Upper lobe of right lung (tissue), 1 donor: ENCODE measurements at regions not wholly inside any gene's neighbourhood (a gene's known extent, or its start where the extent isn't known, plus 50 kb on each side); places are given as distances from the start of the nearest gene placed in this dataset.

ENCODE experiments used
- ATAC-seq: fragments of 200-7000 bp; cut with Tn5 transposase; one replicate; pipeline ENCODE4 v1.9.1; 2020; ENCODE audit warnings: mild to moderate bottlenecking, moderate library complexity
- DNase-seq: peaks from one replicate; pipeline ENCODE4 v3.0.0-alpha.2; 2020
- H3K27ac ChIP-seq: fragments of 200-600 bp; one replicate; pipeline ENCODE4 v1.8.0; 2022
- H3K27me3 ChIP-seq: fragments of 200-600 bp; one replicate; pipeline ENCODE4 v1.8.0; 2022; ENCODE audit warnings: mild to moderate bottlenecking
- H3K36me3 ChIP-seq: fragments of 200-600 bp; one replicate; pipeline ENCODE4 v1.8.0; 2022
- H3K4me1 ChIP-seq: fragments of 200-600 bp; one replicate; pipeline ENCODE4 v1.8.0; 2022
- H3K4me3 ChIP-seq: fragments of 200-600 bp; one replicate; pipeline ENCODE4 v1.8.0; 2022; ENCODE audit warnings: mild to moderate bottlenecking
- H3K9me3 ChIP-seq: fragments of 200-600 bp; one replicate; pipeline ENCODE4 v1.8.0; 2022
- intact Hi-C: fragments of 100-400 bp; cut with DNase I; formaldehyde crosslinking; loops from one replicate; pipeline ENCODE4 v1.11.0; 2022
- TF ChIP-seq, protein P1 (sequence below): fragments of 200-600 bp; IDR thresholded peaks from one replicate; pipeline ENCODE4 v1.8.0; 2022; ENCODE audit warnings: antibody characterized with exemption
- donor health status: DM: no; HTN: yes; CAD: no; lungs with severe emphysema.

DNA sequence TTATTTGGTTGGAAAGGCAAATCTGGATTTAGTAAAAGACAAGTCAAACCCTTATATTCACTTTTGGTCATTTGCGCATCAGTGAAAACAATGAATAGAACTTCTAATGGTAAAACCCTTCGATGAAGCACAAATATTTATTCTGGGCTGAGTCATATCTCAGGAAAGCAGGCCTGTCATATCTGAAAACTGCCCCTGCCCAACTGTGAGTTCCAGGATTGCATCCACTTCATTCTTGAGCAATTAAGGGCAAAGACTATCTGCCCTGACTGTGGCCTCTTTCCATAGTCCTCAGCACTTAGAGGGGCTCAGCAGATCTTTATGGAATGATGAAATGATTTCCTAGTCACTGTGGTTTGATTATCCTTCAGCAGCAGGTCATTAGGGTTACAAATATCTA, 795.2 kb upstream of the ID2 start:
- no peaks in the 10 kb centered on the region for H3K36me3 ChIP-seq
- H3K4me3 ChIP-seq: no peak overlapping the region
- no peaks in the 10 kb centered on the region for H3K9me3 ChIP-seq
- TF ChIP-seq, protein P1, sequence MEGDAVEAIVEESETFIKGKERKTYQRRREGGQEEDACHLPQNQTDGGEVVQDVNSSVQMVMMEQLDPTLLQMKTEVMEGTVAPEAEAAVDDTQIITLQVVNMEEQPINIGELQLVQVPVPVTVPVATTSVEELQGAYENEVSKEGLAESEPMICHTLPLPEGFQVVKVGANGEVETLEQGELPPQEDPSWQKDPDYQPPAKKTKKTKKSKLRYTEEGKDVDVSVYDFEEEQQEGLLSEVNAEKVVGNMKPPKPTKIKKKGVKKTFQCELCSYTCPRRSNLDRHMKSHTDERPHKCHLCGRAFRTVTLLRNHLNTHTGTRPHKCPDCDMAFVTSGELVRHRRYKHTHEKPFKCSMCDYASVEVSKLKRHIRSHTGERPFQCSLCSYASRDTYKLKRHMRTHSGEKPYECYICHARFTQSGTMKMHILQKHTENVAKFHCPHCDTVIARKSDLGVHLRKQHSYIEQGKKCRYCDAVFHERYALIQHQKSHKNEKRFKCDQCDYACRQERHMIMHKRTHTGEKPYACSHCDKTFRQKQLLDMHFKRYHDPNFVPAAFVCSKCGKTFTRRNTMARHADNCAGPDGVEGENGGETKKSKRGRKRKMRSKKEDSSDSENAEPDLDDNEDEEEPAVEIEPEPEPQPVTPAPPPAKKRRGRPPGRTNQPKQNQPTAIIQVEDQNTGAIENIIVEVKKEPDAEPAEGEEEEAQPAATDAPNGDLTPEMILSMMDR: no peak
- no peaks in the 10 kb centered on the region for H3K4me1 ChIP-seq
- DNase-seq: no peak
- no peaks in the 10 kb centered on the region for H3K27me3 ChIP-seq
- no peak for ATAC-seq
- intact Hi-C loops: no loop called here
- no peak overlapping the region for H3K27ac ChIP-seq

DNA sequence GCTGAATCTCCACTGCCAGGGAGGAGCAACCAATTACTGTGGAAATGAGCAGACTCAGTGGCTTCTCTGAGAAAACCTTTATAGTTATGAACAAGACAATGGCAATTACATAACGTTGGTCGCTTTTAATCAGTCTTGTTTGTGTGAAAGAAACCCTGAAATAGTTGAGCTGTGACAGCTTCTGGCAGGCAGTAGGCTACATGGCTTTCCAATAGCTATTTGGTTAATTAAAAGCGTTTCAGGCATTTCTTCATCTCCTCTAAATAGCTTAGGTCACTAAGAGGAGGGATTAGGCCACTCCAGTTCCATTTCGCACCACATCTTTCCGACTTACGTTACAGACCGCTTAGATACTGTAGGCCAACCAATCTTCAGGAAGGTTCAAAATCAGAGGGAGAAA, 794.4 kb upstream of the ID2 start:
- Histone ChIP-seq H3K27me3 (no peaks in the 10 kb centered on the region), H3K9me3 (no peaks in the 10 kb centered on the region), H3K4me3 (no peak overlapping the region), H3K27ac (no peak overlapping the region), H3K36me3 (no peaks in the 10 kb centered on the region), H3K4me1 (no peaks in the 10 kb centered on the region)
- intact Hi-C loops: no loop called here
- ATAC-seq (no peak), DNase-seq (no peak)
- TF ChIP-seq, protein P1: no peak

DNA sequence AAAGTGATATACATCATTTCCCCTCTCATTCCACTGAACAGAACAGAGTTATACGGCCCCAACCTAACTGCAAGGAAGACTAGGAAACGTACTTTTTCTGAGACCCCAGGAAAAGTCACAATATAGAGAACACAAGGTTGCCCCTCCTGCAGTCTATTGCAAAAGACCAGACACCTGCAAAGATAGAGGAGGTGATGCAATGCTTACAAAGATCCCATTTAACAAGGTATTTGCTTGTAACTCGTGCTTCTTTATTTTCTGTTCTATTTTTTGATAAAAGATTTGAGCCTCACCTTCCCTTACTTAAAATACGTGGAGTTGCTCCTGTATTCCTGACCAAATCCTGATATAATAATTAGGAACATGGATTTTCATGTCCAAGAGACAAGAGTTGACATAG, 793.0 kb upstream of the ID2 start:
- H3K4me1 ChIP-seq: no peaks in the 10 kb centered on the region
- TF ChIP-seq, protein P1: no peak
- no peak overlapping the region for H3K4me3 ChIP-seq
- H3K27ac ChIP-seq: no peak overlapping the region
- no peaks in the 10 kb centered on the region for H3K9me3 ChIP-seq
- ATAC-seq (no peak), DNase-seq (no peak)
- H3K36me3 ChIP-seq: no peaks in the 10 kb centered on the region
- intact Hi-C loops: no loop called here
- no peaks in the 10 kb centered on the region for H3K27me3 ChIP-seq

DNA sequence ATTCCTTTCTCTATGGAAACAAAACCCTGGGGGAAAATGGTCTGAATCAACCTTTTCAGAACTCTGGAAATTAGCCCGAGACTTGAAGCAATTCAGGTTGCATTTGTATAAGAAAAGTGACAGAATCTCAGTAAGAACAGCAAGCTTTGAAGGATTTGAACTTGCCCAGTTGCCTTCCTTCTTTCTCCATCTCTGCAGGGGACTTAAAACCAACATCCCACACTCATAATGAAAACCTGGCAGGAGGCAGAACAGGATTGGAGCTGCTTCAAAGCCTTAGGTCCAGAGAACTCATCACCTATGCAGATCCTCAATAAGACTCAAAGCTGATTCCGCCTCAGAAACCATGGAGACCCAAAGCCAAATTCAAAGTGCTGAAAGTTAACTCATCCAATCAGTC, 790.5 kb upstream of the ID2 start:
- no peaks in the 10 kb centered on the region for H3K36me3 ChIP-seq
- intact Hi-C loops: no loop called here
- H3K9me3 ChIP-seq: no peaks in the 10 kb centered on the region
- no peak for DNase-seq
- no peak overlapping the region for H3K4me3 ChIP-seq
- H3K27me3 ChIP-seq: no peaks in the 10 kb centered on the region
- no peak overlapping the region for H3K27ac ChIP-seq
- ATAC-seq: no peak
- H3K4me1 ChIP-seq: no peaks in the 10 kb centered on the region
- TF ChIP-seq, protein P1: no peak

DNA sequence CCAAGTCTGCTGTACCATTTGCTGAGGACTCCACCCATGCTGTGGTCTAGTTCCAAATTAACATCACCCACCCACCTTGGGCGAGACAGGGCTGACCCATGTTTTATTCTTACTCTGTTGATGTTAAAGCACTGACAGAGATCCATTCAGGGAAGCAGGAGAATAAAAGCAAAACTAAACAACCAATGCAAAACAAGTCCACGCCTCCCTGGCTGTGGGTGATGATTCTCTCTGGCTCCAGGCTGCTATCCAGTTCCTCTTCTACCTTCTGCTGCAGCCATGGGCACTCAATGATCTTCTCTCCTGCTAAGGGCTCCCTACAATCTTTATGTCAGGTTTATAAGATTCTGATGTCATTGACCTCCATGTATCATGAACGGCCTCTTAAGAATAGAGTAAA, 786.6 kb upstream of the ID2 start:
- no peaks in the 10 kb centered on the region for H3K9me3 ChIP-seq
- H3K27ac ChIP-seq: no peak overlapping the region
- no peak overlapping the region for H3K4me3 ChIP-seq
- DNase-seq (no peak), ATAC-seq (no peak)
- H3K36me3 ChIP-seq: no peaks in the 10 kb centered on the region
- H3K27me3 ChIP-seq: no peaks in the 10 kb centered on the region
- intact Hi-C loops: no loop called here
- H3K4me1 ChIP-seq: no peaks in the 10 kb centered on the region
- TF ChIP-seq, protein P1: no peak

DNA sequence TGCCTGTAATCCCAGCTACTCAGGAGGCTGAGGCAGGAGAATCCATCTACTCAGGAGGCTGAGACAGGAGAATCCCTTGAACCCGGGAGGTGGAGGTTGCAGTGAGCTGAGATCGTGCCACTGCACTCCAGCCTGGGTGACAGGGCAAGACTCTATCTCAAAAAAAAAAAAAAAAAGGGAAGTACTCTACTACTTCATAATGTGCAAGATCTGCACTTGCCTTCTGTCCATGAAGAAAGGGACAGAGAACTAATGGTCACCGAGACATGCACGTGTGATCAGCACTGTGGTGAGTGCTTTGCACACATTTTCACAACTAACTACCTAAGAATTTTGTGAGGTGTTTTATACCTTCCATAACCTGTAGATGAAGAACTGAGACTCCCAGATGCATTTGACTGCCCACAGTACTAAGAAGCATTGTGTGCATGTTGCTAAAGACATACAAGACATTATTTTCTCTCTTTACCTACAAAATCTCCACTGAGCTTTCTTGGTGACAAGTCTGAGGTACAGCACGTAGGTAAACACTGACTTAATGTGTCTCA, 784.8 kb upstream of the ID2 start:
- no peak overlapping the region for H3K27ac ChIP-seq
- TF ChIP-seq, protein P1: no peak
- H3K9me3 ChIP-seq: no peaks in the 10 kb centered on the region
- ATAC-seq: peak; percentile 59
- intact Hi-C loops: no loop called here
- no peaks in the 10 kb centered on the region for H3K36me3 ChIP-seq
- H3K4me3 ChIP-seq: no peak overlapping the region
- H3K4me1 ChIP-seq: no peaks in the 10 kb centered on the region
- H3K27me3 ChIP-seq: no peaks in the 10 kb centered on the region
- DNase-seq: no peak
